Erythroblast (primary cell): ENCODE measurements at regions not wholly inside any gene's neighbourhood (a gene's known extent, or its start where the extent isn't known, plus 50 kb on each side); places are given as distances from the start of the nearest gene placed in this dataset.

Experiments used
- GATA1 ChIP-seq: IDR thresholded peaks from 2 replicates; pipeline ENCODE4 v1.6.1; 2011; ENCODE audit warnings: low read depth, mild to moderate bottlenecking, control low read depth, low read length, moderate library complexity
- POLR2A ChIP-seq: IDR thresholded peaks from 2 replicates; pipeline ENCODE4 v1.6.1; 2011; ENCODE audit warnings: mild to moderate bottlenecking, low read length

DNA sequence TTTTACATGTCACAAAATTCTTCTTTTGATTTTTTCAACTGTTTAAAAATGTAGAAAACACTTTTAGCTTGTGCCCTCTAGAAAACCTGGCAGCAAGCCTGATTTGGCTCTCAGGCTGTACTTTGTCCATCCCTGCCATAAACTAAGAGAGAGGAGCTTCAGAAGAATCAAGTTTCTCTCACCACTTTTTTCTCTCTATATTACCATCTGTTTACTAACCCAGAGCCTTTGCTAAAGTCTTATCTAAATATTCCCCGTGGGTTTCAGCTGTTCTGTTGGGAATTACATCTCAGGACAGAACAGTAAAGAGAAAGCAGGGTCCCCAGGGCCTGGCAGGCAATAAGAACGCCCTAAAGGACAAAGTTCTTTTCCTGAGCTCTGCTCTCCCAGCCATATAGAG, 409.1 kb upstream of the CRIM1 start:
- TF ChIP-seq POLR2A (no peak), GATA1 (no peak)
